HTR-8/SVneo (cell line): ENCODE measurements at regions not wholly inside any gene's neighbourhood (a gene's known extent, or its start where the extent isn't known, plus 50 kb on each side); places are given as distances from the start of the nearest gene placed in this dataset.

Source experiments
- DNase-seq: peaks from one replicate; pipeline ENCODE4 v3.0.0; 2011; ENCODE audit warnings: low spot score, mixed read lengths; ENCODE audit not compliant: insufficient read length
- FAIRE-seq: peaks from 2 replicates; lab custom pipeline; 2011; peaks lifted over from hg19 to GRCh38; lab: Jason Lieb, UNC

DNA sequence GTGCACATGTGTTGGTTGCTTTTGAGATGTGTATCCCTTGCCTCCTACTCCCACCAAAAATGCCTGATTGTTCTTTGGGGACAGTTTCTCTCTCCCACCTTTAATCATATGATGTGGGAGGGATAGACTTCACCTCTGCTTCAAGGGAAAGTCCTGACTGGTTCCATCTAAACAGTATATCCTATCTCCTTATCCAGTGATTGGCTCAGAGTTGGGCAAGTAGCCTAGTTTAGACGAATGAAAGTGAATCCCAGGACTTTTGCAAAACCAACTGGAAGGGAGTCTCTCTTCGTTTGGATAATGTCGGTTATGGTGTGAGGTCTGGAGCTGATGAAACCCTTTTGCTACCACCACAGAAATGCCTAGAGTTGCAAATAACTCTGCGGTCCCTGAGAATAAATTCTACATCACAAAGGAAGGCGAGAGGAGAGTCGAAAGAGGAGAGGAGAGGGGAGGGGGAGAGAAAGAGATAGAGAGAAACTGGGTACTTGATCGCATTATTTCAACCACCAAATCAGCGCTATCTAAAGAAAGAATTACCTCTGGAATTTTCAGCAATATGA, 77.1 kb upstream of the SALL1 start:
- FAIRE-seq = no peak
- DNase-seq = no peak

DNA sequence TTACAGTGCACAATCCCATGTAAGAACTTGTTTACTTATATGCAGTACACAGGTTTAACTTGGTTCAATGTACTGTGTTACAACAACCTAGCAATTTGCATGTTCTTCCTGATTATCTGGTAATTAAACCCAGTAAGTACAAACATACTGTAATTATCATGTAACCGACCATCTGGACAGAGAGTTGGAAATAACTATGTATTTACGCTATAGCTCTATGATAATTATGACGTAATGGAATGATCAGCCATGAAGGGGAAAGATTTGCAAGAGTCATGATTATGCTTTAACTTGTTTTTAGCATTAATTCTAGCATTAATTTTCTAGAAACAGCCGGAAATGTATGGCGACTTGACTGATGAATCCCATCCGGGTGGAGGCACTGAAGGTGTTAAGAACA, 74.8 kb upstream of the SALL1 start:
- FAIRE-seq (no peak), DNase-seq (no peak)

DNA sequence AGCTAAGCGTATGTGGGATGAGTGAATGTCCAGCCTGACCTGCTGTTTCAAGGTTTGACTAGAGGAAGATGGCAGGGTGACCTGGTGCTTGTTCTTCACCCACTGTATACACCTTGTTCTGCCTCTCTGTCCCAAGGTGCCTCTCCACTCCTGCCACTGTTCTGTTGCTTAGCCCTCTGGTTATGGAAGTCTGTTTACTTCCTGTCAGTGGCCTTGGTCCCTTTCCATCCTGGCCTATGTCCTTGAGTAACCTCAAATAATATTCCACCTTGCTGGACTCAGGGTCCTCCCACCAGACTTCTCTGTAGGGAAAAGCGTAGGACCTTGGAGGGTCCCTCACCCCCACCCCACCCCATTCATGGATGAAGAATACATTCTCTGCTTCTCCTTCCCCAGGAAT, 73.2 kb upstream of the SALL1 start:
- FAIRE-seq = no peak
- DNase-seq = no peak

DNA sequence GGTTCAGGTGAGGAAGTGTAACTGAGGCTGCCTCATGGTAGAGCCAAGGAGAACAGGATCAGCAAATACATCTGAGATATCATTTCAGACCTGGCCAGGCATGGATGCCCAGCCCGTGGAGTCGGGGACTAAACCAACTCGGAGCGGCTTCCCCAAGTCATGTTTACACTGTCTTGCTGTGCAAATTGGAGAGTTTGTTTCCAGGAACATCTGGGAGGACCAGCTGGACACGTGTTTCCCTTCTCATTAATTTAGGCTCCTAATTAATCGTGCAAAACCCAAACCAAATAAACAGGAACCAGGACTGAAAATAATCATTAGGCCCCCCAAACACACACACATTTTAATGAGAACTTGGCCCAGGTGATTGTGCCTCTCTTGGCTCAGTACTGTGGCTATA, 70.9 kb upstream of the SALL1 start:
- FAIRE-seq = no peak
- no peak for DNase-seq

DNA sequence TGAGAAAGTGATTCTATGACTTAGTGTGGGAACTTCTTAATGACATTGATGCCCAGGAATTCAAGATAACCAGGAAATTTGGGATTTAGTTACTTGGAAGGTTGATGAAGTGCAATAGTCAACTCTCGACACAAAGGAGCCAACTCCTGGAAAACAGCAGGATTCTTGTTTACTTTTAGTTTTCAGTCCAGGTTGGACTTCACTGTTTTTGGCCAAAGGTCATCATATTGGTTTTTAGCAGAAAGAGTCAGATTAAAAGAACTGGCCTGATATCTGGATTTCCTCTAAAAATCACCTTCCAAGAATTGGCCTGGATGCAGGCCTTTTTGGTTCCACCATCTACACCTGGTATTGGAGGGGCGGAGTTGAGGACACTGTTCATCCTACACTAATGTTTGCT, 60.1 kb upstream of the SALL1 start:
- FAIRE-seq (no peak), DNase-seq (no peak)

DNA sequence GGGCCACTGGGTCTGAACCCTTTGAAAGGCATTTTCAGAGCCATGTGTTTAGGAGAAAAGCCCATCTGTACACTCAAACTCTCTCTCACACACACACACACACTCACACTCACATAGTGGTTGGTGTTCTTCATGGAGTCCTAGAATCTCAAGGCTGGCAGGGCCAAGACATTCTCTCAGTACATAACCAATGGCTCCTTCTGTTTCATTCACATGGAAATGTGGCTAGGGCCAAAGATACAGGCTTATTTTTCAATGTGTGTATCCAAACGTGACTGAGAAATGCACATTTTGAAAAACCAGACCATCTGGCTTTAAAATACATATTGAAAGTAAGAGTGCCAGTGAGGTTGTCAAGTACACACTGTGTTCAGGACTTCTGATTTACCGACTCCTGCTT, 59.0 kb upstream of the SALL1 start:
- no peak for FAIRE-seq

DNA sequence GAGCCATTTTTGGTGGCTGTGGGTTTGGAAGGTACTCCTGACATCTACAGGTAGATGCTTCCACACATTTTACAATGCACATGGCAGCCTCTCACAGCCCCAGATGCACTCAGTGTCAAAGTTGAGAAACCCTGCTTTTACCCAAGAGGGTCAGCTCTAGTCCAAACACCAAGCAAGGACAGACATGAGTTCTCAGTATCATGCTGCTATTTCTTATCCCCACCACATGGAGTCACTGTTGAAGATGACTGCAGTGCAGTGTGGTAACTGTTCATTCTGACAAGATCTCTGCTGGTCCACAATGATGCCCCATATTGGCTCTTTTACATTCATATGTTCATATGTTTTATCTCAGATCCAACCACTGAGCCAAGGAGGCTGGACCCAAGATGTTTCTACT, 50.5 kb upstream of the SALL1 start:
- FAIRE-seq (no peak), DNase-seq (no peak)

More for the DNA sequence above, 59.0 kb upstream of the SALL1 start:
- no peak for DNase-seq
